ENCODE measurements at regions not wholly inside any gene's neighbourhood (a gene's known extent, or its start where the extent isn't known, plus 50 kb on each side); places are given as distances from the start of the nearest gene placed in this dataset.

DNA sequence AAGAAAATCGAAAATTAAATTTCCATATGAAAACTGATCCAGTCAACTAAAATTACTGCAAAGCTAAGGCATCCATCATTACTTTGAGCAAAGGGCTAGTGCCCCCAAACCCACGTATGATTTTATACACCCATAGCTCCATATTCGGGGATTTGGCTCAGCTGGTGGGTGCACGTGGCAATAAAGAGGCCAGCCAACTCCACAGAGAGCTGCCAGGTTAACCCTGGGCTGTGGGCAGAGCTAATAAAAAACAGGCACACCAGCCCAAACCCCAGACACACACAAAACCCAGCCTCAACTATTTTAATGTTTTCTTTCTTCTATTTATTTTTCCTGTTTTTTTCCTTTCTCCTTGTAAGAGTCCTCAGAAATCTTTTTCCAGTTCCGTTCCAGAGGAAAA lies 151.3 kb upstream of the SOX11 start:
- Histone ChIP-seq H3K9me3 (ENCODE audit: insufficient read depth, low read depth, low read length) (peaks cover 33% of the 10 kb centered on the region), H3K9ac (ENCODE audit: low read depth, low read length) (no peak overlapping the region), H3K27ac (ENCODE audit: low read depth, low read length) (no peak overlapping the region), H3K4me1 (ENCODE audit: insufficient read depth, low read length) (peaks cover 18% of the 10 kb centered on the region), H3K27me3 (ENCODE audit: insufficient read depth, low read length) (no peaks in the 10 kb centered on the region), H3K36me3 (ENCODE audit: insufficient read depth, low read length) (no peaks in the 10 kb centered on the region), H3K4me3 (ENCODE audit: low read length) (no peak overlapping the region)
- WGBS, result 90% methylated on average over 4 of the region's 5 CpGs

DNA sequence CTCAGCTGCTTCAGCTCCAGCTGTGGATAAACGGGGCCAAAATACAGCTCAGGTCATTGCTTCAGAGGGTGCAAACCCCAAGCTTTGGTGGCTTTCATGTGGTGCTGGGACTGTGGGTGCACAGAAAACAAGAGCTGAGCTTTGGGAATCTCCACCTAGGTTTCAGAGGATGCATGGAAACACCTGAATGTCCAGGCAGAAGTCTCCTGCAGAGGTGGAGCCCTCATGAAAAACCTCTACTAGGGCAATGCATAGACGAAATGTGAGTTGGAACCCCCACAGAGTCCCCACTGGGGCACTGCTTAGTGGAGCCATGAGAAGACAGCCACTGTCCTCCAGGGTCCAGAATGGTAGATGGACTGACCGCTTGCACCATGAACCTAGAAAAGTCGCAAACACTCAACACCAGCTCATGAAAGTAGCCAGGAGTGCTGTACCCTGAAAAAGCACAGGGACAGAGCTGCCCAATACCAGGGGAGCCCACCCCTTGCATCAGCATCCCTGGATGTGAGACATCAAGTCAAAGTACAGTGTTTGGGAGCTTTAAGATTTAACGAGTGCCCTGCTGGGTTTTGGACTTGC lies 147.9 kb upstream of the SOX11 start:
- no peak overlapping the region for H3K9ac ChIP-seq (ENCODE audit: low read depth, low read length)
- no peak overlapping the region for H3K4me3 ChIP-seq (ENCODE audit: low read length)
- H3K27me3 ChIP-seq (ENCODE audit: insufficient read depth, low read length), result no peaks in the 10 kb centered on the region
- no peak overlapping the region for H3K27ac ChIP-seq (ENCODE audit: low read depth, low read length)
- H3K9me3 ChIP-seq (ENCODE audit: insufficient read depth, low read depth, low read length), result peaks cover 37% of the 10 kb centered on the region
- peaks cover 15% of the 10 kb centered on the region for H3K4me1 ChIP-seq (ENCODE audit: insufficient read depth, low read length)
- no peaks in the 10 kb centered on the region for H3K36me3 ChIP-seq (ENCODE audit: insufficient read depth, low read length)
- 96% methylated on average over 5 of the region's 5 CpGs for WGBS

DNA sequence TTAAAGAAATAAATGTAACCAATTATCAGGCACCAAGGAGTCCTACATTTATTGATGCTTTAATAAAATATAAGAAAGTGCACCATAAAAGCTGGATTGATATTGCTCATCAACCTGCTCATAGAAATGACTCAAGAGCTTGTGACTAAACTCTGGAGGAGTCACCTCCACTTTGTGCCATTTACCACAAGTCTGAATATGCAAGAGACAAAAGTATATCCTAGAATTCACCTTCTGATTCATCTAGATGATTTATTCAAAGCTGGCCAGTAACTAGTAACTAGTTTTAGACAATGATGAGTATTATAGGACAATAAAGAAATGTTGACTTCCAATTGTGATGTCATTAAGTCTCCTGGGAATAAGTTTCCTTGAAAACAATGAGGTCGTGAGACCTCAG lies 146.0 kb upstream of the SOX11 start:
- H3K9ac ChIP-seq (ENCODE audit: low read depth, low read length), result no peak overlapping the region
- no peaks in the 10 kb centered on the region for H3K36me3 ChIP-seq (ENCODE audit: insufficient read depth, low read length)
- no peak overlapping the region for H3K27ac ChIP-seq (ENCODE audit: low read depth, low read length)
- H3K4me3 ChIP-seq (ENCODE audit: low read length), result no peak overlapping the region
- peaks cover 9% of the 10 kb centered on the region for H3K4me1 ChIP-seq (ENCODE audit: insufficient read depth, low read length)
- H3K27me3 ChIP-seq (ENCODE audit: insufficient read depth, low read length), result no peaks in the 10 kb centered on the region
- peaks cover 37% of the 10 kb centered on the region for H3K9me3 ChIP-seq (ENCODE audit: insufficient read depth, low read depth, low read length)
- WGBS, result no CpG with 5 or more reads among the region's 1 CpG

DNA sequence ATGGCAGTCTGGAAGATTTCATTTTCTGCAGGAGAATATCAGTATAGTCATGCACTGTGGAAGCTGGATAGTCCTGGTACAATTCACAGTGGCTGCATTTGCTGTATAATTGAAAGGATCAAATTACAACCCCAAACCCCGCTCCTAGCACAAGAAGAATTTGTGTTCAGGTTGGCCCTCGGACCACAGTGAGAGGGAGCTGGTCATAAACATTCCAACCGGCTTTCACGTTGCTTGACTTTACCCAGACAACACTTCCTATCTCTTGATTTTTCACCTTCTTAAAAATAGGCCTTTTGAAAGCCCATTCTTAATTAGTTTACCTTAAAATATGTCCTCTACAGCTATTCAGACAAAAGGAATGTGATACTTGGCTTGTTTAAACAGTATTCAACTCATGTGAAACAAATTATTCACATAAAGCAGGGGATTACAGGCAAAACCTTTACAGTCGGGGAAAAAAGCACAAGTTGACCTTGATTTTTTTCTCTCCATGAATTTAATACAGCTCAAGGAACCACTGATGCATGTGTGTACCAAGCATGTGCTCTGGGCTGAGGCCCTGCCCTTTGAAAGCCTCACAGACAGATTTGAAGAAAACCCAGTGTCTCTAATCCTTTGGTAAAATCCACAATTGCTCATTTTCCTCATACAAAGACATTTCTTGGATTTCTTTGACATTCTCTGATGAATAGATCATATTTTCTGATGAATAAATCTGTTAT lies 143.0 kb upstream of the SOX11 start:
- WGBS, result 74% methylated on average over 5 of the region's 5 CpGs
- H3K27ac ChIP-seq (ENCODE audit: low read depth, low read length), result no peak overlapping the region
- H3K9me3 ChIP-seq (ENCODE audit: insufficient read depth, low read depth, low read length), result peaks cover 20% of the 10 kb centered on the region

DNA sequence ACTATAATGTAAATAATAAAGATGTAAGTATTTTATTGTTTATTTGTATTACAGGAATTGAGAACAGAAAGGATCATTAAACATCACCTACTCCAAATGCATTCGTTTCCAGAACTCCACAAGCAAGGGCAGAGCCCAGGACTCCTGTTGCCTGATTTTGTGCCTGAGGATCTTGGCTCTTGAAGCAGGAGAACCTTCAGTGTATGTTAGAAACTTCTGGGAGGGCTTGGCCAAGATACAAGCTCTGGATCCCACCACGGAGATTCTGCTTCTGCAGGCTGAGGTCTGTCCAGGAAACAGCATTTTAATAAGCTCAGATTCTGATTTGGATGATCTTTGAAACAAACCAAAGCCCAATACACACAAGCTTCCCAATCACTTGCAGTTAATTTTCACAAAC lies 142.4 kb upstream of the SOX11 start:
- no peak overlapping the region for H3K4me3 ChIP-seq (ENCODE audit: low read length)
- H3K36me3 ChIP-seq (ENCODE audit: insufficient read depth, low read length), result no peaks in the 10 kb centered on the region
- H3K9me3 ChIP-seq (ENCODE audit: insufficient read depth, low read depth, low read length), result peaks cover 14% of the 10 kb centered on the region
- 91% methylated on average over 2 of the region's 2 CpGs for WGBS
- H3K9ac ChIP-seq (ENCODE audit: low read depth, low read length), result no peak overlapping the region
- no peaks in the 10 kb centered on the region for H3K27me3 ChIP-seq (ENCODE audit: insufficient read depth, low read length)
- H3K27ac ChIP-seq (ENCODE audit: low read depth, low read length), result no peak overlapping the region
- H3K4me1 ChIP-seq (ENCODE audit: insufficient read depth, low read length), result peaks cover 9% of the 10 kb centered on the region

More for the DNA sequence above, 143.0 kb upstream of the SOX11 start:
- Histone ChIP-seq H3K27me3 (ENCODE audit: insufficient read depth, low read length) (no peaks in the 10 kb centered on the region), H3K4me1 (ENCODE audit: insufficient read depth, low read length) (peaks cover 9% of the 10 kb centered on the region), H3K4me3 (ENCODE audit: low read length) (no peak overlapping the region), H3K9ac (ENCODE audit: low read depth, low read length) (no peak overlapping the region), H3K36me3 (ENCODE audit: insufficient read depth, low read length) (no peaks in the 10 kb centered on the region)

DNA sequence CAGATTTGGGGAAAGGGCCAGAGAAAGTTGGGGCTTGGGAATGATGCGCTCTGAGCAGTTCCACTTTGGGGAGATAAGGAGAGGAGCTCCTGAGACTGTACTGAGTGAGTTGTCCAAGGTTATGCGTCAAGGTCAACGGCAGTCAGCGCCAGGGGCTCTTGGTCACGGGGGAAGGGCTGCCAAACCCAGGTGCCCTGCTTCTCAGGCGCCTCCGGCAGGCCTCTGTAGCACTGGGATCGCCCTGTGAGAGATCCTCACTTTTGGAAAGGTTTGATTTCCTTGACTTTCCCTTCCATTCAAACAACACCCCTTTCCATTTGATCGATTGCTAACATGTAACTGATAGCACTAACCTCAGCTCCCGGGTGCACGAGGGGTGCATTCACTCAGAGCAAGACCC lies 136.5 kb upstream of the SOX11 start:
- Histone ChIP-seq H3K4me1 (ENCODE audit: insufficient read depth, low read length) (no peaks in the 10 kb centered on the region), H3K9me3 (ENCODE audit: insufficient read depth, low read depth, low read length) (no peaks in the 10 kb centered on the region), H3K27me3 (ENCODE audit: insufficient read depth, low read length) (no peaks in the 10 kb centered on the region), H3K4me3 (ENCODE audit: low read length) (no peak overlapping the region), H3K27ac (ENCODE audit: low read depth, low read length) (no peak overlapping the region), H3K36me3 (ENCODE audit: insufficient read depth, low read length) (no peaks in the 10 kb centered on the region), H3K9ac (ENCODE audit: low read depth, low read length) (no peak overlapping the region)
- 97% methylated on average over 11 of the region's 11 CpGs for WGBS

DNA sequence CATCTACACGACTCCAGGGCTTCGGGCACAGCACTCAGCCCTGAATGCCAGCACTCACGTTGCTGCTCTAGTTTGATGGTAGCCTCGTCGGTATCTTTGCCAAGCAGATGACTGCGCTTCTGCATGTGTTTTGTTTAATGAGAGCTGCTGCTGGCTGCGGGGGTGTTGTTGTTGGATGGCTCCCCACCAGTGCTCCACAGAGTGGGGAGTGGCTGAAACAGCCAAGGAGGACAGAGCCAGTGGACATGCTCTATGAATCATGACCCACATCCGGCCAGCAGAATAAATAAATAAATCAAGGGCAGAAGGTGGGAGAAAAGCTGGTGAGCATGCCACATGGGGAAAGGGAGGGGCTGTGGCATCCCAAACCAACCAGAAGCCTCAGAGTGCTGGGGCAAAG lies 131.2 kb upstream of the SOX11 start:
- no peak overlapping the region for H3K9ac ChIP-seq (ENCODE audit: low read depth, low read length)
- H3K9me3 ChIP-seq (ENCODE audit: insufficient read depth, low read depth, low read length), result no peaks in the 10 kb centered on the region
- H3K27ac ChIP-seq (ENCODE audit: low read depth, low read length), result no peak overlapping the region
- WGBS, result 96% methylated on average over 8 of the region's 8 CpGs
- no peaks in the 10 kb centered on the region for H3K4me1 ChIP-seq (ENCODE audit: insufficient read depth, low read length)
- H3K36me3 ChIP-seq (ENCODE audit: insufficient read depth, low read length), result no peaks in the 10 kb centered on the region
- no peaks in the 10 kb centered on the region for H3K27me3 ChIP-seq (ENCODE audit: insufficient read depth, low read length)
- no peak overlapping the region for H3K4me3 ChIP-seq (ENCODE audit: low read length)

DNA sequence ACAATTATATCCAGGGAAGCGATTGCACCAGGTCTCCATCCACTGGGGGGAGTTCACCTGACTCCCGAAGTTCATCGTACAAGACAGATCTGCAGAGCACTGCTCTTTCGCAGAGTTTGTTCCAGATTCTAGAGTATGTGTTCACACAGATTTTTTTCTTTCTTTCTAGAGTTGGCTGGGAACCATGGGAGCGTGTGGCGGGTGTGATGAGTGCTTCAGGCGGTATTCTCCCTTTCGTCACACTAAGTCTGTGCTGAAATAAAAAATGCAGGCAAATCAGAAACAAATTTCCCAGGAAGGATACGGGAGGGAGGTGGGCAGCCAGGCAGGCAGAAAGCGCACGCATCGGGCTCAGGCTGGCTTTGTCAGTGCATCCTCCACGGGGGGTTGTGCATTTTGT lies 129.8 kb upstream of the SOX11 start:
- no peaks in the 10 kb centered on the region for H3K9me3 ChIP-seq (ENCODE audit: insufficient read depth, low read depth, low read length)
- H3K27me3 ChIP-seq (ENCODE audit: insufficient read depth, low read length), result no peaks in the 10 kb centered on the region
- no peaks in the 10 kb centered on the region for H3K36me3 ChIP-seq (ENCODE audit: insufficient read depth, low read length)
- no peak overlapping the region for H3K27ac ChIP-seq (ENCODE audit: low read depth, low read length)
- H3K4me1 ChIP-seq (ENCODE audit: insufficient read depth, low read length), result no peaks in the 10 kb centered on the region
- H3K4me3 ChIP-seq (ENCODE audit: low read length), result no peak overlapping the region
- no peak overlapping the region for H3K9ac ChIP-seq (ENCODE audit: low read depth, low read length)
- 86% methylated on average over 13 of the region's 13 CpGs for WGBS

DNA sequence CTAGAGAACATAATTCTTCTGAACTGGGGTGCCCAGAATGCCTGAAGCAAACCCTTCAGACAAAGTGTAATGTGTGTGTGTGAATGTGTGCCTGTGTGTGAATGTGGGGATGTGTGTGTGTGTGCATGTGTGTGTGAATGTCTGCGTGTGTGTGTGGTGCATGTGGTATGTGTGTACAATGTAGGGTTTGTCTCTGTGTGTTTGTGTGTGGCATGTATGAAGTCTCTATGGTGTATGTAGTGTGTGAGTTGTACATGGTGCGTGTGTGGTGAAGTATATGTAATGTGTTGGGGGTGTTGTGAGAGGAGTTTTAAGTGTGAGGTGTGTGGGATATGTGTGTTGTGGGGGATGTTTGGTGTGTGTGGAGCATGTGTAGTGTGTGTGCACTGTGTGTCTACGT lies 129.3 kb upstream of the SOX11 start:
- 93% methylated on average over 3 of the region's 3 CpGs for WGBS
- Histone ChIP-seq H3K9ac (ENCODE audit: low read depth, low read length) (no peak overlapping the region), H3K9me3 (ENCODE audit: insufficient read depth, low read depth, low read length) (no peaks in the 10 kb centered on the region), H3K36me3 (ENCODE audit: insufficient read depth, low read length) (no peaks in the 10 kb centered on the region), H3K27me3 (ENCODE audit: insufficient read depth, low read length) (no peaks in the 10 kb centered on the region), H3K4me3 (ENCODE audit: low read length) (no peak overlapping the region), H3K4me1 (ENCODE audit: insufficient read depth, low read length) (no peaks in the 10 kb centered on the region), H3K27ac (ENCODE audit: low read depth, low read length) (no peak overlapping the region)

DNA sequence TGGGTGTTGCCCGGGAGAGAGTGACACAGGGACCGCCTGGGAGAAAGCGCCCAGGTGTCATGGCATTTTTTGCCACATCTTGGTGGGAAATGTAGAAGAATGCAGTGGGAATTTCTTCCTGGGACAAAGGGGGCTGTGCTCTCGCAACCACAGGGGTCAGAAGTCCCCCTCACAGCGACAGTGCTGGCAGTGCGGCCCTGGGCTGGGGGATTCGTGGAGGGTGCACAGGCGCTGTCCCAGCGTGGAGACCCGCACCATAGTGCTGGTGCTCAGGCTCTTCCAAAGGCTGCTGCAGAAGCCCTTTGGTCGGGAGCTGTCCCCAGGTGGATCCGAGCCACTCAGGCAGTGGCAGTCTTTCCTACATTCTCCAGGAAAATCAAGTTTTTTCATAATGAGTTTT lies 128.8 kb upstream of the SOX11 start:
- Histone ChIP-seq H3K36me3 (ENCODE audit: insufficient read depth, low read length) (no peaks in the 10 kb centered on the region), H3K27me3 (ENCODE audit: insufficient read depth, low read length) (no peaks in the 10 kb centered on the region), H3K4me1 (ENCODE audit: insufficient read depth, low read length) (no peaks in the 10 kb centered on the region), H3K9me3 (ENCODE audit: insufficient read depth, low read depth, low read length) (no peaks in the 10 kb centered on the region), H3K9ac (ENCODE audit: low read depth, low read length) (no peak overlapping the region), H3K27ac (ENCODE audit: low read depth, low read length) (no peak overlapping the region), H3K4me3 (ENCODE audit: low read length) (no peak overlapping the region)
- 87% methylated on average over 12 of the region's 12 CpGs for WGBS

DNA sequence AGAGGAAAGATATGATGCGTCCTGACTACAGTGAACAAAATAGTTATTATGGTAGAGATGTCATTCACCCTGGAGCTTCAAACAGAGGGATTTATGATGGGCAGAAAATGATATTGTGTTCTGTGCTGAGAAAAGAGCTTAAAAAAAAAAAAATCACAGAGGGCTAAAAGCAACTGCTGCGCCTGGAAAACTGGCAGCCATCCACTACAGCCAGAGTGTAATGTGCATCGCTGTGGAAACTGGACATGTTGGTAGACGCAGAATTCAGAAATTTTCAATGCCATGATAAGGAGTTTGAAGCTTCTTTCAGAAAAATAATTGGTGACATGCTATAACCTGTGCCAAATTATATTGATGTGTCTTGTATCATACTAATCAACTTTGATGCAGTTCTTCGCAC lies 122.9 kb upstream of the SOX11 start:
- no peak overlapping the region for H3K27ac ChIP-seq (ENCODE audit: low read depth, low read length)
- no peak overlapping the region for H3K9ac ChIP-seq (ENCODE audit: low read depth, low read length)
- 96% methylated on average over 5 of the region's 5 CpGs for WGBS
- H3K27me3 ChIP-seq (ENCODE audit: insufficient read depth, low read length), result no peaks in the 10 kb centered on the region
- no peak overlapping the region for H3K4me3 ChIP-seq (ENCODE audit: low read length)
- H3K4me1 ChIP-seq (ENCODE audit: insufficient read depth, low read length), result no peaks in the 10 kb centered on the region
- no peaks in the 10 kb centered on the region for H3K9me3 ChIP-seq (ENCODE audit: insufficient read depth, low read depth, low read length)
- H3K36me3 ChIP-seq (ENCODE audit: insufficient read depth, low read length), result no peaks in the 10 kb centered on the region

DNA sequence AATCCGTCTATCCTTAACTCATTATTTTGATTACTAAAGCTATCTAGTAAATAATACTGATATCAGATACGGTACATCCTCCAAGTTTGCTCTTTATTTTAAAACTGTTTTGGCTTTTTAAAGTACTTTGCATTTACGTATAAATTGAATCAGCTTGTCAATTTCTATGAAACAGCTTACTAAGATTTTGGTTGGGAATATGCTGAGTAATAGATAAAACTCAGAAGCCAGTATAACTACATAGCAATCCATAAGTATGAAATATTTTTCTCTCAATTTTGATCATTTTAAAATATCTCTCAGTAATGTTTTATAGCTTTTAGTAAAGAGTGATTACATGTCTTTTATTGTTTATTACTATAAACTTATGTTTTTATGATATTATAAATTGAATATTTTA lies 116.2 kb upstream of the SOX11 start:
- no peak overlapping the region for H3K9ac ChIP-seq (ENCODE audit: low read depth, low read length)
- no peak overlapping the region for H3K27ac ChIP-seq (ENCODE audit: low read depth, low read length)
- no peak overlapping the region for H3K4me3 ChIP-seq (ENCODE audit: low read length)
- whole genome bisulfite sequencing, result 100% methylated on average over 1 of the region's 3 CpGs
- H3K4me1 ChIP-seq (ENCODE audit: insufficient read depth, low read length), result no peaks in the 10 kb centered on the region
- no peaks in the 10 kb centered on the region for H3K36me3 ChIP-seq (ENCODE audit: insufficient read depth, low read length)
- H3K27me3 ChIP-seq (ENCODE audit: insufficient read depth, low read length), result no peaks in the 10 kb centered on the region
- H3K9me3 ChIP-seq (ENCODE audit: insufficient read depth, low read depth, low read length), result no peaks in the 10 kb centered on the region

Data from HUES64 (cell line).